HFFc6 (cell line): ENCODE measurements at regions not wholly inside any gene's neighbourhood (a gene's known extent, or its start where the extent isn't known, plus 50 kb on each side); places are given as distances from the start of the nearest gene placed in this dataset.
A peak's percentile ranks its signal among the peaks of the same experiment; 100 is the strongest.

Experiments used
- DNase-seq: peaks from one replicate; pipeline ENCODE4 v3.0.0-alpha.2; 2018
- H3K27ac Mint-ChIP-seq: 2 replicates; pipeline ENCODE4 v1.8.0; 2020; ENCODE audit warnings: mild to moderate bottlenecking, mixed read lengths
- H3K27me3 Mint-ChIP-seq: 2 replicates; pipeline ENCODE4 v1.8.0; 2021; ENCODE audit warnings: mild to moderate bottlenecking, moderate library complexity, mixed read lengths; ENCODE audit not compliant: insufficient read depth
- H3K36me3 Mint-ChIP-seq: 2 replicates; pipeline ENCODE4 v1.8.0; 2021; ENCODE audit warnings: low read depth, mixed read lengths
- H3K4me1 Mint-ChIP-seq: 2 replicates; pipeline ENCODE4 v1.8.0; 2020; ENCODE audit warnings: low read depth, mixed read lengths
- H3K4me3 Mint-ChIP-seq: 2 replicates; pipeline ENCODE4 v1.8.0; 2020; ENCODE audit warnings: mild to moderate bottlenecking, moderate library complexity, mixed read lengths
- H3K9me3 Mint-ChIP-seq: 2 replicates; pipeline ENCODE4 v1.8.0; 2020; ENCODE audit warnings: mild to moderate bottlenecking, mixed read lengths
- CTCF ChIP-seq: fragments of 200-600 bp; sonication (generic); IDR thresholded peaks from 2 replicates; pipeline ENCODE4 v1.5.0; 2021; ENCODE audit warnings: antibody characterized with exemption, mild to moderate bottlenecking

- no peaks in the 10 kb centered on the region for H3K9me3 Mint-ChIP-seq
- no peak overlapping the region for H3K4me3 Mint-ChIP-seq
- TF ChIP-seq CTCF = no peak
- H3K27me3 Mint-ChIP-seq = peaks cover 61% of the 10 kb centered on the region
- H3K4me1 Mint-ChIP-seq = no peaks in the 10 kb centered on the region
- no peaks in the 10 kb centered on the region for H3K36me3 Mint-ChIP-seq
- DNase-seq = no peak
- H3K27ac Mint-ChIP-seq = no peak overlapping the region
Observed at GRCh38 chr11:19448651-19449050, 207.9 kb upstream of the E2F8 start.

- H3K27ac Mint-ChIP-seq = no peak overlapping the region
- peaks cover 8% of the 10 kb centered on the region for H3K4me1 Mint-ChIP-seq
- H3K36me3 Mint-ChIP-seq = no peaks in the 10 kb centered on the region
- no peak for TF ChIP-seq CTCF
- no peak overlapping the region for H3K4me3 Mint-ChIP-seq
- H3K27me3 Mint-ChIP-seq = peaks cover 53% of the 10 kb centered on the region
- H3K9me3 Mint-ChIP-seq = no peaks in the 10 kb centered on the region
- DNase-seq = no peak
Observed at GRCh38 chr11:19447150-19447566, 206.4 kb upstream of the E2F8 start.

GRCh38 chr11:19445771-19446170 lies 205.0 kb upstream of the E2F8 start:
- Mint-ChIP-seq H3K27me3 (peaks cover 47% of the 10 kb centered on the region), H3K27ac (no peak overlapping the region), H3K36me3 (no peaks in the 10 kb centered on the region), H3K4me3 (no peak overlapping the region), H3K9me3 (no peaks in the 10 kb centered on the region), H3K4me1 (peaks cover 22% of the 10 kb centered on the region)
- no peak for DNase-seq
- TF ChIP-seq CTCF = no peak

GRCh38 chr11:19444231-19444630 lies 203.5 kb upstream of the E2F8 start:
- no peak overlapping the region for H3K27ac Mint-ChIP-seq
- H3K27me3 Mint-ChIP-seq = peaks cover 41% of the 10 kb centered on the region
- no peaks in the 10 kb centered on the region for H3K36me3 Mint-ChIP-seq
- no peak overlapping the region for H3K4me3 Mint-ChIP-seq
- no peak for DNase-seq
- H3K4me1 Mint-ChIP-seq = peaks cover 23% of the 10 kb centered on the region
- no peak for TF ChIP-seq CTCF
- H3K9me3 Mint-ChIP-seq = no peaks in the 10 kb centered on the region

- no peaks in the 10 kb centered on the region for H3K36me3 Mint-ChIP-seq
Observed at GRCh38 chr11:19442554-19442910, 201.8 kb upstream of the E2F8 start.

More at GRCh38 chr11:19442554-19442910, 201.8 kb upstream of the E2F8 start:
- no peak for TF ChIP-seq CTCF
- H3K27ac Mint-ChIP-seq = peak overlapping the region; percentile 34; the same call in 1 of the 2 replicates
- peaks cover 34% of the 10 kb centered on the region for H3K27me3 Mint-ChIP-seq
- no peak for DNase-seq
- H3K4me3 Mint-ChIP-seq = no peak overlapping the region
- peaks cover 35% of the 10 kb centered on the region for H3K4me1 Mint-ChIP-seq
- H3K9me3 Mint-ChIP-seq = no peaks in the 10 kb centered on the region
